ENCODE measurements at regions not wholly inside any gene's neighbourhood (a gene's known extent, or its start where the extent isn't known, plus 50 kb on each side); places are given as distances from the start of the nearest gene placed in this dataset.

- intact Hi-C loops (cut with DNase I) = no loop called here
- ATAC-seq = no peak
- Histone ChIP-seq H3K36me3 (no peaks in the 10 kb centered on the region), H3K4me1 (no peaks in the 10 kb centered on the region), H3K27ac (no peak overlapping the region), H3K9me3 (no peaks in the 10 kb centered on the region), H3K27me3 (peaks cover 0 to under 1% of the 10 kb centered on the region in 2 donors), H3K4me3 (no peak overlapping the region)
- no peak for TF ChIP-seq CTCF (IDR thresholded peaks at IDR 0.05)
- DNase-seq = no peak
Observed at GRCh38 chr7:25813381-25813780, 338.6 kb upstream of the NFE2L3 start.

GRCh38 chr7:25815711-25816110 is 336.3 kb upstream of the NFE2L3 start:
- no peak for DNase-seq
- H3K36me3 ChIP-seq = no peaks in the 10 kb centered on the region
- TF ChIP-seq CTCF (IDR thresholded peaks at IDR 0.05) = no peak
- H3K9me3 ChIP-seq = no peaks in the 10 kb centered on the region
- no peaks in the 10 kb centered on the region for H3K27me3 ChIP-seq
- H3K4me1 ChIP-seq = no peaks in the 10 kb centered on the region
- H3K4me3 ChIP-seq = no peak overlapping the region
- no peak overlapping the region for H3K27ac ChIP-seq
- intact Hi-C loops (cut with DNase I) = no loop called here
- no peak for ATAC-seq

GRCh38 chr7:25820432-25821040 is 331.5 kb upstream of the NFE2L3 start:
- TF ChIP-seq CTCF (IDR thresholded peaks at IDR 0.05) = peak in 1 of 2 donors; percentile 11
- DNase-seq (no peak), ATAC-seq (no peak)

DNA sequence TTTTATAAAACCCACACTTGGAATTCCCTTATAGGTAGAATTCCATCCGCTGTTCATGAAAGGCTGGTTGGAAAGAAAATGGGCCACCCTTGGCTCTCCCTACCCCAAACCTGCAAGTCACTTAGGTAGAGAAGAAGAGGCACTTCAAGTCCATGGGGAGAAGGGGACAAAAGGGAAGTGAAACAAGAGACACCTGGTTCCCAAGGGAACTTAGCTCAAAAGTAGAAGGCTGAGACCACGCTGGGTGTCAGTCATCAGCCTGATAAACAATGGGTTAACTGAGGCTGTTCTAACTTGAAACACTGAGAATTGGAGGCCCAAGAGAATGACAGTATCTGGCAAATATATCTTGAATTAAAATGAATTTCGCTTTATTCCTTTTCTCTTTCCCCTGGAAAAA is 330.8 kb upstream of the NFE2L3 start:
- no peaks in the 10 kb centered on the region for H3K4me1 ChIP-seq
- H3K4me3 ChIP-seq = no peak overlapping the region
- TF ChIP-seq CTCF (IDR thresholded peaks at IDR 0.05) = no peak
- intact Hi-C loops (cut with DNase I) = no loop called here
- no peak for DNase-seq
- no peaks in the 10 kb centered on the region for H3K9me3 ChIP-seq
- ATAC-seq = no peak
- H3K27me3 ChIP-seq = no peaks in the 10 kb centered on the region
- no peaks in the 10 kb centered on the region for H3K36me3 ChIP-seq
- no peak overlapping the region for H3K27ac ChIP-seq

More at GRCh38 chr7:25820432-25821040, 331.5 kb upstream of the NFE2L3 start:
- Histone ChIP-seq H3K36me3 (no peaks in the 10 kb centered on the region), H3K4me1 (no peaks in the 10 kb centered on the region), H3K27me3 (no peaks in the 10 kb centered on the region), H3K9me3 (no peaks in the 10 kb centered on the region), H3K27ac (no peak overlapping the region), H3K4me3 (no peak overlapping the region)
- intact Hi-C loops (cut with DNase I) = no loop called here

DNA sequence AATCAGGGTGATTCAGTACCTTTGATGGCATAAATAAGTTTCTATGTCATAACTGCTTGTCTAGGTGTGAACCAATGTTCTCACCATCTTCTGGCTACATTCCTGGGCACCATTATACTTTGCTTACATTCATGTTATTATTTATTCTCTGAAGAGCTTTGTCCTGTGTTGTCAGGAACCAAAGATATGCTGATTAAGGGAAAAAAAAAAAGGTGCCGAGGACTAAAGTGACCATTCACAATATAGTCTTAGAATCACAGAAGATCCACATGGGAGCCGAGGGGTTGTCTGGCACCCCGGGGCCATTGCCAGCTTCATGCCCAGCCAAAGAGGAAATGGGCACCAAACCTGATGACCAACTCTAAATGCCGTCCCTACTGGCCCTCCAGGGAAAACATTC is 329.2 kb upstream of the NFE2L3 start:
- Histone ChIP-seq H3K36me3 (no peaks in the 10 kb centered on the region), H3K9me3 (no peaks in the 10 kb centered on the region), H3K4me1 (no peaks in the 10 kb centered on the region), H3K27ac (no peak overlapping the region), H3K27me3 (no peaks in the 10 kb centered on the region), H3K4me3 (no peak overlapping the region)
- TF ChIP-seq CTCF (IDR thresholded peaks at IDR 0.05) = no peak
- intact Hi-C loops (cut with DNase I) = no loop called here
- DNase-seq = no peak
- ATAC-seq = no peak

Data from left lung (tissue), 4 donors.